ENCODE measurements at regions not wholly inside any gene's neighbourhood (a gene's known extent, or its start where the extent isn't known, plus 50 kb on each side); places are given as distances from the start of the nearest gene placed in this dataset.
"Not testable (repeated sequence)": the region's sequence is repeated elsewhere in the genome, so short reads cannot be mapped to it uniquely, and the experiment has no call there.

DNA sequence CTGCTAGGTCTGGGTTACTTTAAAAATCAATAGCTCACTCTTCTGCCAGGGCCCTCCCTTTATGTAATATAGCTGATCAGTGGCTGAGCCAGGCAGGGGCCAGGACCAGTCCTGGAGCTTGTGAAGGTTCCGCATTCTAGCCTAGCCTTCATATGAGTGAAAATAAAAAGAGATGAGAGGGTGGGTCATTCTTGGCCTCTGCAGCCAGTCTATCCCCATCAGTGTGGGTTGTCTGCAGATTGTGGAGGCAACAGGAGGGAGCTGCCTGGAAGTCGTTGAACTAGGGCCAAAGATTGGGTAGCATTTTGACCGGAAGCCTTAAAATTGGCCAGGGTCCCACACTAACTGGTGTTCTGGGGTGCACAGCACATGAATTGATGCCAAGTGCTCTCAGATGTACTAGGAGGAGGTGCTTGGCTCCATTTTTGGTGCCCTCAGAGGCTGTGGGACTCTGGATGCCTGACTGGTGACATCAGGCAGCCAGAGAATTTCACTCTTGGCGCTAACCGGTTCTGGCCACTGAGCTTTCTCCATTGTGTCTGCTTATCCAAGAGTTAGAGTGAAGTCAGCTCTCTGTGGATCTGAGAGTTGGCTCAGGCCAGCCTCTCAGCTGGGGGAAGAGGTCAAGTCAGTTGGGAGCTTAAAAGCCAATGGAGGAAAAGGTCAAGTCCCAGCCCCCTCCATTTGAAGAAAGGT lies 66.5 kb upstream of the IKBKE start:
- not testable (repeated sequence) for TF ChIP-seq TARDBP (IDR thresholded peaks at IDR 0.05); SP1 (IDR thresholded peaks at IDR 0.05); FOXM1 (IDR thresholded peaks at IDR 0.05; ENCODE audit: borderline replicate concordance); FOXK2 (IDR thresholded peaks at IDR 0.05)

All from HEK293T (cell line).